Ishikawa (cell line): ENCODE measurements at regions not wholly inside any gene's neighbourhood (a gene's known extent, or its start where the extent isn't known, plus 50 kb on each side); places are given as distances from the start of the nearest gene placed in this dataset.

Experiments
- CEBPB ChIP-seq: IDR thresholded peaks from 2 replicates; pipeline ENCODE4 v1.6.1; 2012
- EGR1 ChIP-seq: IDR thresholded peaks from 2 replicates; pipeline ENCODE4 v1.6.1; 2012
- EP300 ChIP-seq: IDR thresholded peaks from 2 replicates; pipeline ENCODE4 v1.6.1; 2012; ENCODE audit warnings: borderline replicate concordance
- FOXM1 ChIP-seq: IDR thresholded peaks from 2 replicates; pipeline ENCODE4 v1.6.1; 2012; ENCODE audit warnings: low read depth, borderline replicate concordance
- NFIC ChIP-seq: IDR thresholded peaks from 2 replicates; pipeline ENCODE4 v1.6.1; 2012
- RAD21 ChIP-seq: IDR thresholded peaks from 2 replicates; pipeline ENCODE4 v1.6.1; 2012; ENCODE audit warnings: low read depth
- TAF1 ChIP-seq: IDR thresholded peaks from 2 replicates; pipeline ENCODE4 v1.6.1; 2012; ENCODE audit warnings: low read depth, mild to moderate bottlenecking
- TCF12 ChIP-seq: IDR thresholded peaks from 2 replicates; pipeline ENCODE4 v1.6.1; 2012; ENCODE audit warnings: low read depth
- TEAD4 ChIP-seq: IDR thresholded peaks from 2 replicates; pipeline ENCODE4 v1.6.1; 2012
- YY1 ChIP-seq: IDR thresholded peaks from 2 replicates; pipeline ENCODE4 v1.6.1; 2012; ENCODE audit warnings: low read depth
- ZBTB7A ChIP-seq: IDR thresholded peaks from 2 replicates; pipeline ENCODE4 v1.6.1; 2012; ENCODE audit warnings: low read depth
- TF ChIP-seq, protein P1 (sequence below): IDR thresholded peaks from 2 replicates; pipeline ENCODE4 v1.6.1; 2012
- TF ChIP-seq, protein P2 (sequence below): IDR thresholded peaks from 2 replicates; pipeline ENCODE4 v1.6.1; 2012; ENCODE audit warnings: low read depth, mild to moderate bottlenecking

DNA sequence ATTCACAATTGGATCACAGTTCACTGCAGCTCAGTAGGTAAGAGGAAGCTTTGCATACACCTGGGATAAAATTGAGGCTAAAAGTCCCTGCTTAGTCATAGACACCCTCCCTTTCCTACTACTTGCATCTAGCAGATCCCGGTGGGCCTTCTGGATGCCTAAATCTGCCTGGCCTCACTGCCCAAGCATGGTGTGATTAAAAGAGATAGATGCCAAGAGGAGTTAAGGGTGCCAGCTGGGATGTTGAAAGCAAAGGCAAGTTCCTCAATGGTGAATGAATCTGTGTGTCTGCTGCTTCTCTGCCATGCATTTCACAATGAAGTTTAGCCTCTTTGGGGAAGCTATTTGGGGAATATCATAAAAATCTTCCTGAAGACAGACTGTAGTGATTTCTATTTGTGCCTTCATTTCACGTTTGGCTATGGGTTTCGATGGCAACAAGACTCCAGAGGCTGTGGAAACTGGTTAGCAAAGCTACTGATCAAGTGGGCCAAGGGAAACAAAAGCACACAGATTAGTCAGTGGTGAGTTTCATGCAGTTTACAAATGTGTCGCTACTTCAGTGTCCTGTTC, 534.0 kb downstream of the ANKRD50 start:
- TF ChIP-seq, protein P1, sequence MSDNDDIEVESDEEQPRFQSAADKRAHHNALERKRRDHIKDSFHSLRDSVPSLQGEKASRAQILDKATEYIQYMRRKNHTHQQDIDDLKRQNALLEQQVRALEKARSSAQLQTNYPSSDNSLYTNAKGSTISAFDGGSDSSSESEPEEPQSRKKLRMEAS: no peak
- TF ChIP-seq, protein P2, sequence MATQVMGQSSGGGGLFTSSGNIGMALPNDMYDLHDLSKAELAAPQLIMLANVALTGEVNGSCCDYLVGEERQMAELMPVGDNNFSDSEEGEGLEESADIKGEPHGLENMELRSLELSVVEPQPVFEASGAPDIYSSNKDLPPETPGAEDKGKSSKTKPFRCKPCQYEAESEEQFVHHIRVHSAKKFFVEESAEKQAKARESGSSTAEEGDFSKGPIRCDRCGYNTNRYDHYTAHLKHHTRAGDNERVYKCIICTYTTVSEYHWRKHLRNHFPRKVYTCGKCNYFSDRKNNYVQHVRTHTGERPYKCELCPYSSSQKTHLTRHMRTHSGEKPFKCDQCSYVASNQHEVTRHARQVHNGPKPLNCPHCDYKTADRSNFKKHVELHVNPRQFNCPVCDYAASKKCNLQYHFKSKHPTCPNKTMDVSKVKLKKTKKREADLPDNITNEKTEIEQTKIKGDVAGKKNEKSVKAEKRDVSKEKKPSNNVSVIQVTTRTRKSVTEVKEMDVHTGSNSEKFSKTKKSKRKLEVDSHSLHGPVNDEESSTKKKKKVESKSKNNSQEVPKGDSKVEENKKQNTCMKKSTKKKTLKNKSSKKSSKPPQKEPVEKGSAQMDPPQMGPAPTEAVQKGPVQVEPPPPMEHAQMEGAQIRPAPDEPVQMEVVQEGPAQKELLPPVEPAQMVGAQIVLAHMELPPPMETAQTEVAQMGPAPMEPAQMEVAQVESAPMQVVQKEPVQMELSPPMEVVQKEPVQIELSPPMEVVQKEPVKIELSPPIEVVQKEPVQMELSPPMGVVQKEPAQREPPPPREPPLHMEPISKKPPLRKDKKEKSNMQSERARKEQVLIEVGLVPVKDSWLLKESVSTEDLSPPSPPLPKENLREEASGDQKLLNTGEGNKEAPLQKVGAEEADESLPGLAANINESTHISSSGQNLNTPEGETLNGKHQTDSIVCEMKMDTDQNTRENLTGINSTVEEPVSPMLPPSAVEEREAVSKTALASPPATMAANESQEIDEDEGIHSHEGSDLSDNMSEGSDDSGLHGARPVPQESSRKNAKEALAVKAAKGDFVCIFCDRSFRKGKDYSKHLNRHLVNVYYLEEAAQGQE: no peak
- TF ChIP-seq TEAD4 (no peak), CEBPB (no peak), TAF1 (no peak), RAD21 (no peak), YY1 (no peak), FOXM1 (no peak), EGR1 (no peak), EP300 (no peak), ZBTB7A (no peak), TCF12 (no peak), NFIC (no peak)
